Endometrium (tissue), 2 donors: ENCODE measurements at regions not wholly inside any gene's neighbourhood (a gene's known extent, or its start where the extent isn't known, plus 50 kb on each side); places are given as distances from the start of the nearest gene placed in this dataset.
"Not testable (repeated sequence)": the region's sequence is repeated elsewhere in the genome, so short reads cannot be mapped to it uniquely, and the experiment has no call there.

ENCODE experiments used
- FAIRE-seq: peaks from 2 replicates; lab custom pipeline; 2012; peaks lifted over from hg19 to GRCh38; lab: Jason Lieb, UNC
- donor health status: control.
- donor health status: control.

DNA sequence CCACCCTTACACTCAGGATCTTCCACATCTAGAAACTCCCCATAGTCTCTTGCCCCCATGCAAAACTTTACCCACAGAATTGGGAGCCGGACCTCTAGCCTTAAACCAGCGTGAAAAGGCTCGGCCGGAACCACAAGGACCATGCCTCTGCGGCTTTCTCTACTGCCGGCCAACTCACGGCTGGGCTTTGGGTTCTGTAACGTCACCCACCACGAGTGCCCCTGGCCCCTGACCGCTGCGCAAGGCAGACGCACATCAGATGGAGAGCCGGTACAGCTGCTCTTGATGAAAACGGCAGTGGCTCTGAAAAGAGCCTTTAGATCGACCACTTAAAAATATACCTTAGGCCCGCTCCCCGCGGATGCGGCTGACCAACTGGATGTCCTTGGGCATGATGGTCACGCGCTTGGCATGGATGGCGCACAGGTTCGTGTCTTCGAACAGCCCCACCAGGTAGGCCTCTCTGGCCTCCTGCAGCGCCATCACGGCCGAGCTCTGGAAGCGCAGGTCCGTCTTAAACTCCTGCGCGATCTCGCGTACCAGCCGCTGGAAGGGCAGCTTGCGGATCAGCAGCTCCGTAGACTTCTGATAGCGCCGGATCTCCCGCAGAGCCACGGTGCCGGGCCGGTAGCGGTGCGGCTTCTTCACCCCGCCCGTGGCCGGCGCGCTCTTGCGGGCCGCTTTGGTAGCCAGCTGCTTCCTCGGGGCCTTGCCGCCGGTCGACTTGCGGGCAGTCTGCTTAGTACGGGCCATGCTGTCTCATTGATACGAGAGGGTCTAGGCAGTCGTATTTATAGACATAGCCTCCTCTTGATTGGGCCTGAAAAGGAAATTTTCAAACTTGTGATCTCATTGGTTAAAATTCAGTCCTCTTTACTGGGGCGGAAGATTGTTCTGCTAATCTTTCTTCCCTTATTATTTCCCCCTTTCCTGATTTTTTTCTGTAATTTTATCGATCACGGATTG, 66.3 kb downstream of the FAM72C start:
- FAIRE-seq: peak; percentile 72

DNA sequence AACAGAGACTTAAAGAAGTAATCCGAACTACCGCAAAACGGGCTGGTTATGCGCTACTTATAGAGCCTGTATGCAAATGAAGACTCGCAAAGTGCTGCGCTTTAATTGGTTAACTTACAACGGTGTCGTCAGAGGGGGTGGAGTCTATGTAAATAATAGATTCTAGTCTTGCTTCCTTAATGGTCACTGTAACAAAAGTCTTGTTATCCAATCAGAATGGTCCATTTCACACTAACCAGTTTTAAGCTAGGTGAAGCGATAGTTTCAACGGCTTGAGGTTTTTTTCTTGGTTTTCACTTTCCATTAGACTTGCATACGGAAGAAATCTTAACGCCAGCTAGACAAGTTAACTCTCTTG, 67.2 kb downstream of the FAM72C start:
- FAIRE-seq: peak; percentile 97

DNA sequence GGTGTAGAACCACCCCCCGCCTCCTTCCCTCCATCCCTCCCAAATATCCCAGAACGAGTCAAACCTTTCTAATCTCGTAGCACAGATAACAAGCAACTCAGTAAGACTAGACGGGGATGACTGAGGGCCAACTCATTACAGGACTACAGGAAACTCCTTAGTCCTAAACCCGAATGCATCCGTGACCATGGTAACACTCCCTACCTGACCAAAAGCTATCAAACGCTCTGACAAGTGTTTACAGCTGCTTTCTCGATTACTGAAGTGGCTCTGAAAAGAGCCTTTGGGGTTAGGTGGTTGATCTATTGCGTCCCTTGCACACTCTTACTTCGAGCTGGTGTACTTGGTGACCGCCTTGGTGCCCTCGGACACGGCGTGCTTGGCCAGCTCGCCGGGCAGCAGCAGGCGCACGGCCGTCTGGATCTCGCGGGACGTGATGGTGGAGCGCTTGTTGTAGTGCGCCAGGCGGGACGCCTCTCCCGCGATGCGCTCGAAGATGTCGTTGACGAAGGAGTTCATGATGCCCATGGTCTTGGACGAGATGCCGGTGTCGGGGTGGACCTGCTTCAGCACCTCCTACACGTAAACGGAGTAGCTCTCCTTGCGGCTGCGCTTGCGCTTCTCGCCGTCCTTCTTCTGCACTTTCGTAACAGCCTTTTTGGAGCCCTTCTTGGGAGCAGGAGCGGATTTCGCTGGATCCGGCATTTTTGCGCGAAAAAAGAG, 67.7 kb downstream of the FAM72C start:
- FAIRE-seq: not testable (repeated sequence)

DNA sequence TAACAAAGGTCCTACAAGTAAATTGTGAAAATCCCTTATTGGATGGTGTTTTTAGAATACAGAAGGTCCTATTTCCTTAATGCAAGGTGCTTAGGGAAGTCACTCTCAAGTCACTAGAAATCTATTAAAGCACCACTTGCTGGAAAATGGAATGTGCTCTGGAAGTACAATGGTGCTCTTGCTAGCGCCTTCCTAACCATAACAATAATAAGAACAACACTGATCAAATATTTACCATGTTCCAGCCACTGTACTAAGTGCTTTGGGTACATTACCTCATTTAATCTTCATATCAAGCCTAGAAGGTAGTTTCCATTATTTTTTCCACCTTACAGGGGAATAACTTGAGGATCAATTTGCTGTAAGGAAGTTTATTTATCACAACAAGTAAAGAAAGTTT, 75.4 kb downstream of the FAM72C start:
- not testable (repeated sequence) for FAIRE-seq

DNA sequence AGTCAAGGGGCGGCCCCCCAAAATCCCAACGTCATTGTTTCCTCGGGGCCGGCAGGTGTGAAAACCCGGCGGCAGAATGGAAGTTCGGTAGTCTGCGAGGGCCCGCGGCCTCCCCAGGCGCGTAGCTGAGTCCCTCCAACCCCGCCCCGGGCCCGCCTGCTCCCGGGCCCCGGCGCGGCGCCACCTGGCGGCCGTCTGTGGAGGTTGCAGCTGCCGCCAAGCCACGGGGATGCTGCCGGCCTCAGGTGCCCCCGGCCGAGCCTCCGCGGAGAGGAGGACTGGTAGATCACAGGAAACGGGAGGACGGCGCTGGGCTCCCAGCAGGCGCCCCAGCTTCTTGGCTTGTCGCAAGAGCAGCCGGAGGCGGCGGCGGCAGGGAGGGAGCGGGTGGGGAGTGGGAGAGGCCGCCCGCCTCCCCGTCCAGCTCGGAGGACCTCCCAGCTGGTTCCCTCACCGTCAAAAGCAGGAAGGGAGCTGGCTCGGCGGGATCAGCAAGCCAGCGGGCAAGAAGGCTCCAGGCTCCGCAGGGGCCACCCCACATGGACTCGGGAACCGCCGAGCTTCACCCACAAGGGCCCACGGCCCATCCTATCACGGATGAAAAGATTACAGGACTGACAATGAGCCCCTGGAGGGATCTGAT, 86.7 kb downstream of the FAM72C start:
- FAIRE-seq: not testable (repeated sequence)

DNA sequence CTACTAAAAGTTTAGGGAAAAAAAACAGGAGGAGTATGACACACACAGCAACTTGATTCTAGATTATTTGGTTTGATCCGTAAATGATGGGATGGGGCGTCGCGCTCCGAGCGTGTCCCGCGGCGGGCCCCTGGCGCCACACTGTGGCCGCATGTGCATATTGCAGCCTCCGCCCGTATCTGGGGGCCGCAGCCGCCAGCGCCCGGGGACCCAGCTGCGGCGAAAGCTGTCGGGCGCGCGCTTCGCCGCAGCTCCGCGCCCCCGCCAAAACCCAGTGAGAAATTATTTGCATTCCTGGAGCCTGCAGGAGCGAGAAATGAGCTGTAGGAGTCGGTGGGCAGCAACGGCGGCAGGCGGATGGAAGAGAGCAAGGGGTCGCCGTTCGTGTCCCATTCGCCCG, 87.3 kb downstream of the FAM72C start:
- FAIRE-seq: not testable (repeated sequence)

DNA sequence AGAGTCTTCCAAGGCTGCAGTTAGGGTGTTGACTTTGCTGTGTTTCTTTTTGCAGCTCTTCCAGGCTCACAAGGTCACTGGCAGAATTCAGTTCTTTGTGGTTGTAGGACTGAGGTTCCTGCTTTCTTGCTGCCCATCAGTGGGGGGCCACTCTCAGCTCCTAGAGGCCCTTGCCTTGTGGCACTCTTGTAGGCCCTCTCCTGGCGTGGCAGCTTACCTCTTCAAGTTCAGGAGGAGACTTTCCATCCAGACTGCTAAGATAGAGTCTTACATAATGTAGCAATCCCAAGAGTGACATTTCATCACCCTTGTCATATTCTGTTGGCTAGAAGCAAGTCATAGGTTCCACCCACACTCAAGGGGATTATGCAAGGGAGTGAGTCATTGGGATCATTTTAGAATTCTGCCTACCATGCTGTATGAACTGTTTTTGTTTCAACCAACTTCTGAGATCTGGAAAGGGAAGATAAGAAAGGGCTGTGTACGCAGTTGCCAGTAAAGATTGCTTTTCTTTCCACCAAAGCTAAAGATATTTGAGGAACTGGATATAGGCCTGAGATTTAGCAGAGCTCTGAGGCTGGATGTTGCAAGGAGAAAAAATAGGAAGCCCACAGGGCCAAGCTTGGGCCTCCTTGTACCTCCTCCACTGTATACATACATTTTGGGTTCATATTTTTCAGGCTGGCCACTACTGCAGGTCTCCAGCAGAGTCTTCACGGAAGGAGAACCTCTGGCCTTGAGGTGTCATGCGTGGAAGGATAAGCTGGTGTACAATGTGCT, 91.8 kb downstream of the FAM72C start:
- not testable (repeated sequence) for FAIRE-seq

DNA sequence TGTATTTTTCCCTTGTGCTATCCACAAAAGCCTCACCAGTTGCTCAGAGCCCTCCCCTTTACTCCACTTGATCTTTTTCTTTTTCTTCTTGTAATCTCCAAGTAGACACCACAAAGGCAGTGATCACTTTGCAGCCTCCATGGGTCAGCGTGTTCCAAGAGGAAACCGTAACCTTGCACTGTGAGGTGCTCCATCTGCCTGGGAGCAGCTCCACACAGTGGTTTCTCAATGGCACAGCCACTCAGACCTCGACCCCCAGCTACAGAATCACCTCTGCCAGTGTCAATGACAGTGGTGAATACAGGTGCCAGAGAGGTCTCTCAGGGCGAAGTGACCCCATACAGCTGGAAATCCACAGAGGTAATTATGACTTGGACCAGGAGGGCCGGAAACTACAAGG, 95.8 kb downstream of the FAM72C start:
- FAIRE-seq: not testable (repeated sequence)

DNA sequence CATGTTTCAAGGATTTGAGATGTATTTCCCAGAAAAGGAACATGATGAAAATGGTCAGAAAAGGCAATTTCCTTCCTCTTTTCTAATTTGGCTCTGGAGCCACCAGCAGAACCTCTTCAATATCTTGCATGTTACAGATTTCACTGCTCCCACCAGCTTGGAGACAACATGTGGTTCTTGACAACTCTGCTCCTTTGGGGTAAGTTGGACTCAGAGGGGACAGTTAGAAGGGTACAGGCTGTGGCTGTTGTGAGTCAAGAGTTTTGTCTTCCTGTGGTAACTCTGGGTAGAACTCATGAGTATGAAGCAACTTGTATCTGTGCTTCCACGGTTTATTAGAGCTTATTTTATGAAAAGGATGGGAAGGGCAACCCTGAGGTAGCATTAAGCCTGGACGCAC, 97.2 kb downstream of the FAM72C start:
- FAIRE-seq: not testable (repeated sequence)

DNA sequence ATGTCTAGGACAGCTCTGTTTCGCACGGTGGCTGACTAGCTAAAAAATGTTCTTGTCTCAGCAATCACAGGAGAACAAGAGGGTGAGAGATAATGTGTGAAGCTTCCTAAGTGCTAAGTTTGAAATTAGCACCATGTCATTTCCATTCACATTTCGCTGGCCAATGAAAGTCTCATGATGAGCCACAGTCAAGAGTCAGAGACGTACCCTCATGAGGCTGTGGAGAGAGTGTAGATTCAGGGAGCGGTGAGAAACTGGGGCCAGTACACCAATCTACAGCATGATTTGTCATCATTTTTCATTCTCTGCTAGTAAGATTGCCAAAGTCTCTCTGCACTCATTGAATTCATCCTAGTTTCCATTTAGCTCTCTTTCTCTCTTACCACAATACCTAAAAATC, 98.1 kb downstream of the FAM72C start:
- not testable (repeated sequence) for FAIRE-seq

DNA sequence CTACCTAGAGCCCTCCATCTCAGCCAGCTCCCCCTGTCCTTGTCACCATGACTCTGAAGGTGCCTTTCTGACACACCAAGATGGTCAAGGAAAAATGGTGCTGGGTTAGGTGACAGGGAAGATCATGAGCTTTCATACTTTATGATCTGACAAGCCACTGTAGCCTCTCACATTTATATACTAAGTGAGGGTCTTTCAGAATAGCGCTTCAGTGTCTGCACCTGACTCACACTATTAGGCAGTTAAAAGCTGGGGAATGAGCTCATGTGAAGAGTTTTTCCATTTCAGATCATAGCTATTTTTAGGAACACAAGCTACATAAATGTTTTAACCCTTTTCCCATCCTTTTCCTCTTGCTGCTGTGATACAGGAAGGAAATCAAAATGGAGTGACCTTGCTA, 101.4 kb downstream of the FAM72C start:
- not testable (repeated sequence) for FAIRE-seq

DNA sequence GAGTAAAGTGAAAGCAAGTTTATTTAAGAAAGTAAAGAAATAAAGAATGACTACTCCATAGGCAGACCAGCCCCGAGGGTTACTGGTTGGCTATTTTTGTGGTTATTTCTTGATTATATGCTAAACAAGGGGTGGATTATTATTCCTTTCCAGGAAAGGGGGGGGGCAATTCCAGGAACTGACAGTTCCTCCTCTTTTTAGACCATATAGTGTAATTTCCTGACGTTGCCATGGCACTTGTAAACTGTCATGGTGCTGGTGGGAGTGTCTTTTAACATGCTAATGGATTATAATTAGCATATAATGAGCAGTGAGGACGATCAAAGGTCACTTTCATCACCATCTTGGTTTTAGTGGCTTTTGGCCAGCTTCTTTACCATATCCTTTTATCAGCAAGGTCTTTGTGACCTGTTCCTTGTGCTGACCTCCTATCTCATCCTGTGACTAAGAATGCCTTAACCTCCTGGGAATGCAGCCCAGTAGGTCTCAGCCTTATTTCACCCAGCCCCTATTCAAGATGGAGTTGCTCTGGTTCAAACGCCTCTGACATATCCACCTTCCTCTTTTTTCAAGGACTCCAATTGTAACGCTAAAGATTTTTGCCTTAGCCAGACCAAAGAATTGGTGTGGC, 104.1 kb downstream of the FAM72C start:
- not testable (repeated sequence) for FAIRE-seq

DNA sequence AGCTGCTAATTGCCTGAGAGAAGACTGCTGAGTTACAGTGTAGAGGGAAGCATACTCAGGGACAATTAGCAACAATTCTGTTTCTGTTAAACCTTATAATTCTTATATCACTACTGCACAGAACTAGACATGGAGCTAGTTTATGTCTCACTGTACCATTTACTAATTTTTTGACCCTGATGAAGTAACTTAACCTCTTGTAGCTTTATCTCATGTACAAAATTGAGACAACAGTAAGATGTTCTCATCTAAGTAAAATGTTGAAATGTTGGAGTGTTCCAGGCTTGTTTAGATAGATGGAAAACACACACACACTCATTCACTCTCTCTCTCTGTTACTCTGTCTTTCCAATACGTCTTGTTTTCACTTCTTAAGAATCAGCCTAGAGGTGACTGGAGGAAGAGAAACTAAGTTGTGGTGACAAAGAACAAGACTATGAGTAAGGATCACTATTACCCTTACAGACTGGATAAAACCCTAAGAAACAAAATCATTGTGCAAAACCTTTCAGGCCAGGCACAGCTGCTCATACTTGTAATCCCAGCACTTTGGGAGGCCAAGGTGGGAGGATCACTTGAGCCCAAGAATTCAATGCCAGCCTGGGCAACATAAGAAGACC, 107.8 kb downstream of the FAM72C start:
- not testable (repeated sequence) for FAIRE-seq

DNA sequence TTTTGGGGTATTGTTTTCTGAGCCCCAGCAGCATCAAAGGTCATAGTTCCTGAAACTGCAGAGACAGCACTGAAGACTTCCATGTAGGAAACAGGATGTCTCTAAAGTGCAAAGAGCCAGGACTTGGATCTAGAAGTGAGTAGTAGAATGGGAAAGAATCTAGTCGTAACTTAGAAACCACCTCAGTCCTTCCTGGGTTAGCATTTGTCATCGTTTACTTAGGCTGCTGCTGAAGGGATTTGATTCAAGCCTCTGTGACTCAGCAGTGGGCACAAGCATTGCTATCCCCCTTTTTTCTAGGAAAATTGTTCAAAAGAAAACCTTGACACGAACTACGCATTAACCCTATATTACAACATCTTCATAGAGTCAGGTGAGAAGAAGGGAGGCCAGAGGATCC, 109.1 kb downstream of the FAM72C start:
- FAIRE-seq: not testable (repeated sequence)

DNA sequence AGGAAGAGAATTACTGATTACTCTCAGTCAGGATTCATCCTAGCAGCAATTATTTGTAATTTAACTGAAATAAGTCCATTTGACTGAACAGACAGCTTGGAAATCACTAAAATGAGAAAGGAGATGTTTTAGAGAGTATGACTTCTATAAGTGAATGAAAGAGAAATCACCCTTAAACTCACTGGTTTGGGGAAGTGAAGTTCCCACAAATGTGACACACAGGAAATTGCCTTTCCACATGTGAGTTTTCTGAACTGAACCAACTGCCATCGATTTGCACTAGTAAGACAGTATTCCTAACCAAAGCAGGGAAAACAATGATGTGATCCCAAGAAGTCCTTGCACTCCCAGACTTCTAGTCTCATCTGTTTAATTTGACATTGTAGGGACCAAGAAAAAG, 110.5 kb downstream of the FAM72C start:
- not testable (repeated sequence) for FAIRE-seq

DNA sequence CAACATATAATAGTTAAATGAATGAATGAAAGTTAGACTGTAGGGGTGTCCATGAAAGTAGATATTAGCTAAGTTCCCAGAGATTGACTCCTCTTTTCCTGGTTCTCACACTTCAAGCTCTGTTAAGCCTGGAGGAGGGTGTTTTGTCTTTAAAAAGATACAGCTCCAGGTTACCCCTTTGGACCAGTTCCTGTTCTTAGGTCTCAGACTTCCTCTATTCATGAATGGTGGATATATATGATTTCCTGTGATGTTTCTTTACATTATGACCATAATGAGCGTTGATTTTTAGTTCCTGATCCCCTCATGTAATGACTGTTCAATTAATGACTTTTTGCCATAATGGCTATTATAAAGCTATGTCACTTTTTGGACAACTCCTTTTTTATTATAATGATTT, 115.9 kb downstream of the FAM72C start:
- not testable (repeated sequence) for FAIRE-seq

DNA sequence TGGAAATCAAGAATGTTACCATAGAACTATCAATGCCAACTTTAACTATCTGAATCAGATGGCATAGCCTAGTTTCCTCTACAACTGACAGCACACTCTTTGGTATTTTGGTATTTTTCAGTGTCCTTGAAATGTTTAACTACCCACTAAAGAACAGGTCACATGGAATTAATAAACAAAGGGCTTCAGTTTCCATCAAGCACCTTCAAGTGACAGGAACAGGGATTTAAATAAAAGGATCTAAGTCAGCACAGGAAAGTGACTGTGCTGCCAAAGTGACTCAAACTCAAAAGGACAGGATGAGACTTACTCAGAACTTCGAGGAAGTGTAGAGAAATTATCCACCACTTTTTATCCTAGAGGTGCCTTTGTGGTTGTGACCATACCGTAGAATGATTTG, 117.7 kb downstream of the FAM72C start:
- not testable (repeated sequence) for FAIRE-seq

DNA sequence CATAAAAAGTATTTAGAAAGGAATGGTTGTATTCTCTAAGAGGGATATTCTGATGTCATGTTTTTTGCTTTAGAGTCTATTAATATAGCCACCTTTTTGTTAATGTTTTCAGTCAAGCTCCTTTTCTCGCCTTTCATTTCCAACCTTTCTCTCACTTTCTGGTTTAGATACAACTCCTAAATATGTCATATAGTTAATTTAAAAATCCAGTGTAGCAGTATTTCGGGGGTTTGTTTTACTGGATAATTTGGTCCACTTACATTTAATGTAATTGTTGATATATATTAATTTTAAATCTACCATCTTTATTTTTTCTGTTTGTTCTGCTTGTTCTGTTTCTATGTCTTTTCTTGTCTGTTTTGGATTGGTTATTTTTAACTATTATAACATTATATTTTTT, 121.1 kb downstream of the FAM72C start:
- FAIRE-seq: peak; percentile 66

DNA sequence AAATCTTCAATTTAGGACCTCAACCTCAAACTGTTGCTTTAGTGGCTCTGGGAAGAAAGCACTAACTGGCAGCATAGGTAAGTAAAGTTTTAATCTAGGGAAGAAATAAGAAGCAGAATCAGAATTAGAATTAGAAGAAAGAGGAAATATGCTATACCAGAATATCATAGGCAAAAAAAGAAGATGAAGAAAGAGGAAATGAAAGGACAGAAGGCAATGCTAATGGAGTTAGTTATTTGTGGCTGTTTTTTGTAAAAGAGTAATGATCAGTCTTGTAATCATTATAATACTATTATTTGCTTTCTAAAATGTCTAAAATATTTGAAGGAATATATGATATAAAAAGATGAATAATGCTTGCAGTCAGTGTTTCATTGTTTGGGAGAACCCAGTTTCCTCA, 122.9 kb downstream of the FAM72C start:
- FAIRE-seq: not testable (repeated sequence)

DNA sequence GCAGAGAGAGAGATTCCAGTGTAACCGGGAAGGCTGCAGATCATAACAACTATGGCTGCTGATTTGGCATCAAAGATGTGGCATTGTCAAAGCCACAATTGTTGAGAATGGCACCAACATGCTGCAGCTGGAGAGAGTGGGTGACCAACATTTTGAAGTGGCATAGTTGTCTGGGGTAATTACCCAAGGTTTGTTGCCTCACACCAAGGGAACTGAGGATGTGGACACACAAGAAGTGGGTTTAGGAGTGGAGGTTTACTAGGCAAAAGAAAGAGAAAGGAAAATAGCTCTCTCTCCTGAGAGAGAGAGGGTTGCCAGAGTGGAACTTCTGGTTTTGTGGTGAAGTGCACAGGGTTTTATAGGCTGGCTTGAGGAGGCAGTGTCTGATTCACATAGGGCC, 126.6 kb downstream of the FAM72C start:
- FAIRE-seq: not testable (repeated sequence)

DNA sequence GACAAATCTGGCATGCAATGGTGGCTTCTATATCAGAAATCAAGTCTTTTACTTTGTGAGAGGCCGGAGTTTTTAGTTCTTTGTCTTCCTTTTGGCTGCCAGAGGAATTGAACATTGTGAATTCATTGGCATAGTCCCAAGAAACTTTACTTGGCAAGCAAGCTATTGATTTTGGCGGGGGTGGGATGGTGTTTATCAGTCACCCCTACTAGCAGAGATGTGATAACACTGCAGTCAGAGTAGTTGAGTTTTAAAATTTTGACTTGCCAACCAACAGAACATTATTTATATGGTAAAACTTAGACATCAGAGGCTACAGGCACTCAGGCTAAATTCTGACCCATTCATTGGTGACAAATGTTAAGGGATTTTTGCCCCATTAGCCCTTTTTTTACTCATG, 129.7 kb downstream of the FAM72C start:
- not testable (repeated sequence) for FAIRE-seq
